ENCODE measurements at regions not wholly inside any gene's neighbourhood (a gene's known extent, or its start where the extent isn't known, plus 50 kb on each side); places are given as distances from the start of the nearest gene placed in this dataset.
"Not testable (repeated sequence)": the region's sequence is repeated elsewhere in the genome, so short reads cannot be mapped to it uniquely, and the experiment has no call there.

GRCh38 chr4:22630161-22630975 lies 62.4 kb upstream of the GBA3 start:
- not testable (repeated sequence) for DNase-seq

GRCh38 chr4:22631167-22631566 lies 61.6 kb upstream of the GBA3 start:
- not testable (repeated sequence) for DNase-seq

GRCh38 chr4:22634541-22635181 lies 58.1 kb upstream of the GBA3 start:
- no peak for DNase-seq

GRCh38 chr4:22635182-22635549 lies 57.6 kb upstream of the GBA3 start:
- DNase-seq = not testable (repeated sequence)

- no peak for DNase-seq
Measured at GRCh38 chr4:22635692-22636091, 57.0 kb upstream of the GBA3 start.

GRCh38 chr4:22637306-22637705 lies 55.4 kb upstream of the GBA3 start:
- DNase-seq = no peak
